ENCODE measurements at regions not wholly inside any gene's neighbourhood (a gene's known extent, or its start where the extent isn't known, plus 50 kb on each side); places are given as distances from the start of the nearest gene placed in this dataset.
"Not testable (repeated sequence)": the region's sequence is repeated elsewhere in the genome, so short reads cannot be mapped to it uniquely, and the experiment has no call there.

GRCh38 chr12:111154147-111154834 is 214.6 kb downstream of the PHETA1 start:
- no peak for DNase-seq (ENCODE audit: low read depth)

DNA sequence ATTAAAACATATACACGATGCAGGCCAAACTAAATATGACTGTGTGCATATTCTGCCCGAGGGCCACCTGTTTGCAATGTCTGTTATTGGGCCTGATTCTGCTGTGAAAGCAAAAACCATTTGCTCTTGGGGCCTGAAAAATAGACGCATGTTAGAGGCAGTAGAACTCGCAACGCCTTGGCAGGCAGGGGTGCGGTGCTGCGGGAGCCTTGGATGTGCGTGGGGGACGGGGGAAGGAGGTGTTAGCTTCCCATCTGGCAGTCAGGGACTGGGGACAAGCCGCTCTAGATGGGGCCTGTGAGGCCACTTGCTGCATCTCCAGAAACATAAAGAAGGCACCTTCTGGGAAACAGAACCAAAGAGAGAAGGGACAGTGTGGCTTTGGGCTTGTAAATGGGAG is 216.3 kb downstream of the PHETA1 start:
- DNase-seq (ENCODE audit: low read depth) = no peak

DNA sequence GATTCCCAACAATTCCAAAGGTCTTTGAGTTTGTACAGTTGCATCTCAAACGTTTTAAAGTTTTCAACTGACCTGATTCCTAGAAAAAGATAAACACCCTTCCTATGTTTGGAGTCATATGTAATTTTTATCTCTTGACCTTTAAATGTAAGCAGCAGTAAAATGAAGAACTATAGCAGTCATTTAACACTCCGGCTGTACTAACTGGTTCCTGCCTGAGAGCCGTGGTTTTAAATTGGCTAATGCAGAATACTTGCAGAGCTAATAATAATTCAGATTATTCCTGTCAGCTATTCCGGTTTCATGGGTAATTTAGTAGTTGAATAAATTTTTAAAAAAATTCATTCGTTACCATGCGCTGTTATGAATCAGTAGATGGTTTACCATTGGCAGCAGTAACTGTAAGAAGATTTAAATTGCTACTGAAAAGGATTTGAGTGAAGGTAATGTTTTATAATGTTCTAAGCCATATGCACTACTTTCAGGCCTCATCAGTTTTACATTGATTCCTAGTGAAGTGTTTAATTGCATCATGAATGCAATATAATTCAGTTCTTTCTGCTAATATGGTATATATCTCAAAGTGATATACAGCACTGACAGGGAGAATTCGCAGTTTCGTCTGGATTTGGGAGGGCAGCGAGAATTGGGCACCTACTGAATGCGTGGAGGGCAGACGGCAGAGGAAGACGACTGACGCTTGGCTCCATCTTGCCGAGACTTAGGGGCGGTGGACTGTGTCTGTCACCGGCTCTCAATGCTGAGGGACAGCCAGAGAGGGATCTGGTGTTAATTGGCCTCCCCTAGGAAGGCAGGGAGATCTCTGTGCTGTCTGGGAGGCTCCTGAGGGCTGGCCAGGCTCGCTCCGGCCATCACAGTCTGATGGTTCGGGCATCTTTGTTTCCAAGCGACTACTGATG is 217.7 kb downstream of the PHETA1 start:
- DNase-seq (ENCODE audit: low read depth) = no peak

DNA sequence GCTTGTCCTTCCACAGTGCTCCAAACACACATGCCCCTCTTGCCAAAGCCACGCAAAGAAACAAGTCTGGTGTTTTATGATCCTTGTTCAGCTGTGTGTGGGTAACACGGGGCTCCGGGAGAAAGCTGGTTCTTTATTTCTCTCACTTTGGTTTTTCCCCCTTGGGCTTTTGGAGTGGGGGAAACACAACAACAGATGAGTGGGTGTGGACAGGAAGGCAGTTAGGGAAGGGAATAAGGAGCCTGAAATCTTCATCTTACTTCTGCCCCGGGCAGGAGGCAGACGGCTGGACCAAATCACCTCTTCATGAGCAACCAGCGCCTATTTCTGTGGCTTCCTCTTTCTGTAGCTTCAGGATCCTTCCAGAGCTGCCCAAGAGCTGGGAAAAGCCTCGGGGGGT is 218.5 kb downstream of the PHETA1 start:
- no peak for DNase-seq (ENCODE audit: low read depth)

DNA sequence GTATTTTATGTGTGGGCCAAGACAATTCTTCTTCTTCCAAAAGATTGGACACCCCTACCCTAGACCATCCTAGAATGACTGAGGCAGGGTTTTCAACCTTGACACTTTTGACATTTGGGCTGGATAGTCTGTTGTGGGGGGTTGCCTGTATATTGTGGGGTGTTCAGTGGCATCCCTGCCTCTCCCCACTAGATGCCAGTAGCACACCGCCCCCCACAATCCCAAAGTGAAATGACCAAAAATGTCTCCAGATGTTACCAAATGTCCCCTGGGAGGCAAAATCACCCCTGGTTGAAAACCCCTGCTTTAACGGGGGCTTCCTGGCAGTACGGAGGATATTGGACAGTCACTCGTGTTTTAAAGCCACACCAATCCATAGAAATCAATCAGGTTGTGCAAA is 219.6 kb downstream of the PHETA1 start:
- DNase-seq (ENCODE audit: low read depth) = no peak

GRCh38 chr12:111148005-111148404 is 220.9 kb downstream of the PHETA1 start:
- DNase-seq (ENCODE audit: low read depth) = no peak

DNA sequence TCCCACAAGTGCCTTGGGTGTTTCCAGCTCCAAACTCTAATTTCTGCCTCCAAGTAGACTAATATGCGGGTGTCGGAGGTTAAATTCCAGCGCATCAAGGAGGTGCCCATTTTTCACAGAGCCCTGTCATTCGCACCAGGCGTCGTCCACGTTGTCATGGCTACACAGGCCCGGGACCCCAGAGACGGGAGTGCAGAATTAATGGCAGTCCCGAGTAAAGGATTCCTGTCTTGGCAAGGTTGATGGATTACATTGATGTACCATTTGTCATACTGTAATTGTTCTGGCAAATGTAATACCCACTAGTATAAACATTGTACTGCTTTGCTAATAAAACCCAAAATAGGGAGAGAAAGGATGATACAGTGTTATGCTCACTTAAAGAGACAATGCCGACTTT is 222.9 kb upstream of the MYL2 start:
- no peak for DNase-seq (ENCODE audit: low read depth)

- no peak for DNase-seq (ENCODE audit: low read depth)
Observed at GRCh38 chr12:111141205-111141604, 220.8 kb upstream of the MYL2 start.

GRCh38 chr12:111138016-111138415 is 217.6 kb upstream of the MYL2 start:
- no peak for DNase-seq (ENCODE audit: low read depth)

DNA sequence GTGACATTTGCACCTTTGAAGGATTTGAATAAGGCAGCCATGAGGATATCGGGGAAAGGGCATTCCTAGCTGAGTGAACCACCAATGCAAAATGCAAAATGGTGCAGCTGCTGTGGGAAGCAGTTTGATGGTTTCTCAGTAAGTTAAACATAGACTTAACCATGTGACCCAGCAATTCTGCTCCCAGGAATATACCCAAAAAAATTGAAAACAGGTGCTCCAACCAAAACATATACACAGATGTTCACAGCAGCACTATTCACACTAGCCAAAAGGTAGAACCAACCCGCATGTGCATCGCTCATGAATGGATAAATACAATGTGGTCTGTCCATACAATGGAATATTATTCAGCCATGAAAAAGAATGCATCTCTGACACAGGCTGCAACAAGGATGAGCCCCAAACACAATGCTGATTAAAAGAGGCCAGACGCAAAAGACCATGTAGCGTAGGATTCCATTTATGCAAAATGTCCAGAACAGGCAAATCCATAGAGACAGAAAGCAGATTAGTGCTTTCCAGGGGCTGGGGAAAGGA is 215.0 kb upstream of the MYL2 start:
- DNase-seq (ENCODE audit: low read depth) = no peak

DNA sequence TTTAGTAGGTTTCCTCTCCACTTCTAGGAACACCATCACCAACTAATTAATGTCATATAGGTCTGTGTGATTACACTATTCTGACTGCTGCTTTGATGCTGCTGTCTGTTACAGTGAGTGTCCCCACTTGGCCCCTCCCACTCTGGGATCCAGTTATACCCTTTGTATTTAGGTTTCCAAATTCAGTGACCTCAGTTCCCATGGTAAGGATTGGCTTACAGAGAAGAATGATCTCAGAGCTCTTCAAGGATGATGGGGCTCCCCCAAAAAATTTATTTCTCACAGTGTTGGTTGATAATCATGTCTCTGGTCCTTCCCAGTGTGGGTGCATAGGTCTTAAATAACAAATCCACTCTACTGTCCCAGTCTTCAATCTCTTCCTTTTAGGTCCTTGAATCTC is 210.0 kb upstream of the MYL2 start:
- no peak for DNase-seq (ENCODE audit: low read depth)

GRCh38 chr12:111129149-111129767 is 208.9 kb upstream of the MYL2 start:
- DNase-seq (ENCODE audit: low read depth) = no peak

GRCh38 chr12:111126331-111126730 is 206.0 kb upstream of the MYL2 start:
- no peak for DNase-seq (ENCODE audit: low read depth)

DNA sequence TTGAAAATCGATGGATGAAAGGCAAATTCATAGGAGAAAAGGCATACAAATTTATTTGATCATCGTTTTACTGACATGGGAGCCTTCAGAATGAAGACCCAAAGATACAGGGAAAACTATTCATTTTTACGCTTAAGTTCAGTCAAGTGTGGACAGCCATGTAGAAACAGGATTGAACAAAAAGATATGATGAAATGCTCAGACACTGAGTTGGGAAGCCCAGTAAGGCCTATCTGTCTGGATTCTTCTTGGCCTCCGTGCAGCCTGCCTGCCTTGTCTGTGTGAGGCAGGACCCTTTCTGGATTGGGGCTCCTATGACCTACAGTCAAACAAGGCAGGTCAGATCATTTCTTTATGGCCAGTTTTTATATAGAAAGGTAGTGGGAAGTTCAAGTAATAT is 203.8 kb upstream of the MYL2 start:
- no peak for DNase-seq (ENCODE audit: low read depth)

- no peak for DNase-seq (ENCODE audit: low read depth)
Observed at GRCh38 chr12:111123390-111123789, 203.0 kb upstream of the MYL2 start.

DNA sequence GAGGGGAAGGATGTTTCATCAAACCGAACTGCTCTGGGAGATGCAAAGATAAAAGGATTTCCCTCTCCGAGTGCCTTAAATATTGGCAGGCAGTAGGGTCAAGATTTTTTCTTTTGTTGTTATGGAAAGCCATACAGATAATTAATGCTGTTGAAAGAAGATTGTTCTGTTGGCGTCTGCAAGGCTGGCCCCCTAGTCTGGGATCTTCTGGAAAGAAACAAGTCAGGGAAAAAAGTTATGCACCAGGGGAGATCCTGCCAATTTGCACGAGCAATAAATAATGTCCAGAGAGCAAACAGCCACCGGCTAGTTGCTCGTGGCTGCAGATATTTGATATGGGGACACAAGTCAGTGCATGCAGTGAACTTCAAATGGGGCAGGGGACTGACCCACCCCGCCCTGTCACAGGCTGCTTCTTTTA is 202.1 kb upstream of the MYL2 start:
- DNase-seq (ENCODE audit: low read depth) = no peak

DNA sequence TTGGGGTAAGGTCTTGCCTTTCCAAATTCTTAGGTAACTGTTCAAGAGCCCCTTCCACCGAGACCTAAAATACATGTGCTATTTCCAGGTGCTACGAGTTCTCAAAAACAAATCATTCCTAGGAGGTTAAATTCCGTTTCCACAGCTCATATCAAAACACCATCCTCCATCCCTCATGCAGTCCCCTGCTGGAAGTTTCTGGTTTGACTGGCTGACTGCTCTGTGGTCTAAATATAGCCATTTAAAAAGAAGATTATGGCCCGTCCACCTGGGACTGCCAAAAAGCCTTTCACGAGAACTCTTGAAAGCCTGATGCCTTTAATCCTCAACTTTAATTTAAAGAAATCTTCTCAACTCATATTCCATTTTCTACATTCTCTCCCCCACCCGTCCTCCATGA is 201.5 kb upstream of the MYL2 start:
- no peak for DNase-seq (ENCODE audit: low read depth)

DNA sequence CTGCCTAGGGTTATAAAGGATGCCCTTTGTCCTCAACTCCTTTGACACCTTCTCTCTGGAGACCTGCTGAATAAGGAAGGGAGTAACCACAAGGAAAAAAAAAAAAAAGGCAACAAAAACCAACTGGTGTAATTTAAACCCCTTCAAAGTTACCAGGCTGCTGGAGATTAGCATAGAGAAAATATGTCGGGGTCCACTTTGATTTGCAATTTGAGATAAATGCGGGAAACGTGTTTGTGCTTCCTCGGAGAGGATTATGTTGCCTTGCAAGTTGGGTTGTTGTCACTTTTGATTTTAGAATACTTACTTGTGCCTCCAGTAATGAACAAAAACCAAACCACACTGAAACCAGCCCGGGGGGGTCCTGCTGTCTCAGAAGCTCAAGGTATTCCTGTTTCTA is 200.2 kb upstream of the MYL2 start:
- no peak for DNase-seq (ENCODE audit: low read depth)

GRCh38 chr12:111117017-111117416 is 196.6 kb upstream of the MYL2 start:
- no peak for DNase-seq (ENCODE audit: low read depth)

DNA sequence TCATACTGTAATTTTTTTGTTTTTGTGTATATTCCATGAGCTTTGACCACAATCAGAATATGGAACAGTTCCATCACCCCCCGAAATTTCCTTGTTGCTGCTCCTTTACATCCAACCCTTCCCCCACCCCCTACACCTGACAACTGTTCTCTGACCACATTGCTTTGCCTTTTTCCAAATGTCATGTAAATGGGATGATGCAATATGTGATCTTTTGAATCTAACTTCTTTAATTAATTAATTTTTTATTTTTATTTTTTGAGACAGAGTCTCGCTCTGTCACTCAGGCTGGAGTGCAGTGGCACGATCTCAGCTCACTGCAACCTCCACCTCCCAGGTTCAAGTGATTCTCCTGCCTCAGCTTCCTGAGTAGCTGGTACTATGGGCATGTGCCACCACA is 192.9 kb upstream of the MYL2 start:
- not testable (repeated sequence) for DNase-seq (ENCODE audit: low read depth)

GRCh38 chr12:111112311-111113098 is 192.1 kb upstream of the MYL2 start:
- DNase-seq (ENCODE audit: low read depth) = no peak

DNA sequence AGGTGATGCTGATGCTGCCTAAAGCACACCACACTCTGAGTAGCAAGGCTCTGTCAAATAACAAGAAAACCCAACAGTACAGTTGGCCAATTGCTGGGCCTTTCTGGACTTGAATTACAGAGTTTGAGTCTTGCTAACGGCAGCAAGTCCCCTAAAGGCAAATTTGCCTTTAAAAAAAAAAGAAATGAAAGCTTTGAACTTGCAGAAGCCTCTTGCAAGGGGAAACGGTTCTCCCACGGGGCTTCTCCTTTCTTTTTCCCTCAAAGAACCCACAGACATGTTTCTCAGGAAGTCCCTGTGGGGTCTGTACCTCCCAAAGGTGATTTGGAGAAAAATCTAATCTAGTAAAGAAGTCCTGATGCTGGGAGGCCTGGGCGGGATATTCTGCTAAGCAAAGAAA is 191.3 kb upstream of the MYL2 start:
- no peak for DNase-seq (ENCODE audit: low read depth)
